GM12878 (cell line): ENCODE measurements at regions not wholly inside any gene's neighbourhood (a gene's known extent, or its start where the extent isn't known, plus 50 kb on each side); places are given as distances from the start of the nearest gene placed in this dataset.

Experiments used
- ATAC-seq: fragments of 200-7000 bp; cut with Tn5 transposase; 3 replicates; pipeline ENCODE4 v1.9.1; 2020; ENCODE audit warnings: mild to moderate bottlenecking, moderate library complexity
- BruUV-seq: library from RNA; stranded (reverse); fragments of 400-500 nt; replicated peaks from 2 replicates; lab custom pipeline; 2021; lab: Mats Ljungman, UMichigan
- CTCF ChIA-PET: fragments of 300-600 bp; sonication (Branson Sonifier 250); formaldehyde crosslinking; extraction: SDS; loops from one replicate; lab custom pipeline; 2021; ENCODE audit warnings: inconsistent platforms; lab: Yijun Ruan, JAX
- POLR2A ChIA-PET: fragments of 350-600 bp; formaldehyde crosslinking; extraction: SDS; loops from one replicate; lab custom pipeline; 2021; ENCODE audit warnings: inconsistent platforms; lab: Charles Lee
- RAD21 ChIA-PET: fragments of 300-600 bp; sonication (Branson Sonifier 250); formaldehyde crosslinking; loops from one replicate; lab custom pipeline; 2023; ENCODE audit warnings: antibody characterized with exemption; ENCODE audit not compliant: unreplicated experiment; lab: Charles Lee
- SMC1A ChIA-PET: fragments of 300-600 bp; sonication (Branson Sonifier 250); formaldehyde crosslinking; loops from one replicate; lab custom pipeline; 2023; ENCODE audit not compliant: unreplicated experiment, uncharacterized antibody; lab: Charles Lee
- DNase-seq: peaks from one replicate; pipeline ENCODE4 v3.0.0-alpha.2; 2011; ENCODE audit warnings: low read depth, low spot score
- FAIRE-seq: peaks from 3 replicates; lab custom pipeline; 2011; peaks lifted over from hg19 to GRCh38; lab: Jason Lieb, UNC
- H2AFZ ChIP-seq: 2 replicates; pipeline ENCODE4 v1.6.0; 2011; ENCODE audit warnings: low read depth, low read length, control low read depth; ENCODE audit not compliant: control insufficient read depth
- H3K27ac ChIP-seq: 2 replicates; pipeline ENCODE4 v1.5.1; 2011; ENCODE audit warnings: control low read depth; ENCODE audit not compliant: control insufficient read depth, insufficient read depth
- H3K27me3 ChIP-seq, 2 experiments: replicated peaks in 1 of 2; 2 replicates each; pipeline versions ENCODE4 v1.6.0 to v1.6.1; 2011; ENCODE audit warnings: low read length in 1 of 2; ENCODE audit not compliant: control insufficient read depth in 2 of 2, insufficient read depth in 2 of 2
- H3K36me3 ChIP-seq, 2 experiments: 2 replicates each; pipeline ENCODE4 v1.5.1; 2011; ENCODE audit warnings: low read length in 1 of 2; ENCODE audit not compliant: control insufficient read depth in 2 of 2, insufficient read depth in 2 of 2
- H3K4me1 ChIP-seq: 2 replicates; pipeline ENCODE4 v1.6.1; 2011; ENCODE audit warnings: mild to moderate bottlenecking, low read length, moderate library complexity, mixed read lengths; ENCODE audit not compliant: control insufficient read depth, insufficient read depth
- H3K4me2 ChIP-seq: 2 replicates; pipeline ENCODE4 v1.6.0; 2011; ENCODE audit warnings: control low read depth; ENCODE audit not compliant: control insufficient read depth, insufficient read depth
- H3K4me3 ChIP-seq: fragments of 200-600 bp; sonication (generic); 2 replicates; pipeline ENCODE4 v1.5.1; 2016
- H3K79me2 ChIP-seq: 2 replicates; pipeline ENCODE4 v1.6.0; 2011; ENCODE audit warnings: low read length; ENCODE audit not compliant: control insufficient read depth, insufficient read depth
- H3K9ac ChIP-seq: 2 replicates; pipeline ENCODE4 v1.8.0; 2011; ENCODE audit warnings: low read length, control low read depth, mixed read lengths; ENCODE audit not compliant: control insufficient read depth, insufficient read depth
- H3K9me3 ChIP-seq: replicated peaks from 3 replicates; pipeline ENCODE4 v1.5.1; 2011; ENCODE audit warnings: mild to moderate bottlenecking, low read length; ENCODE audit not compliant: control insufficient read depth, insufficient read depth
- H4K20me1 ChIP-seq: 2 replicates; pipeline ENCODE4 v1.6.0; 2011; ENCODE audit not compliant: control insufficient read depth, insufficient read depth
- FOXK2 ChIP-seq: fragments of 450-650 bp; IDR thresholded peaks from 2 replicates; pipeline ENCODE4 v1.6.1; 2017; ENCODE audit warnings: mild to moderate bottlenecking, moderate library complexity
- GATAD2B ChIP-seq: fragments of 450-650 bp; conservative IDR thresholded peaks from 2 replicates; pipeline ENCODE4 v1.6.1; 2017; ENCODE audit warnings: low read depth, mild to moderate bottlenecking, moderate library complexity
- JUND ChIP-seq: IDR thresholded peaks from 2 replicates; pipeline ENCODE4 v1.6.1; 2012; ENCODE audit warnings: low read depth, mild to moderate bottlenecking, low read length, improper control_type of control experiment, moderate library complexity
- MEF2B ChIP-seq: fragments of 450-650 bp; IDR thresholded peaks from 2 replicates; pipeline ENCODE4 v1.6.1; 2018; ENCODE audit warnings: mild to moderate bottlenecking, moderate library complexity; ENCODE audit not compliant: partially characterized antibody, poor library complexity, severe bottlenecking
- NR2C1 ChIP-seq: fragments of 450-650 bp; IDR thresholded peaks from 2 replicates; pipeline ENCODE4 v1.6.1; 2017; ENCODE audit warnings: antibody characterized with exemption, mild to moderate bottlenecking, moderate library complexity
- RUNX3 ChIP-seq: IDR thresholded peaks from 2 replicates; pipeline ENCODE4 v1.6.1; 2012; ENCODE audit warnings: low read length, inconsistent platforms
- SP1 ChIP-seq: IDR thresholded peaks from one replicate; pipeline ENCODE4 v1.6.1; 2011; ENCODE audit warnings: low read depth, low read length
- SREBF1 ChIP-seq: IDR thresholded peaks from 2 replicates; pipeline ENCODE4 v1.6.1; 2012; ENCODE audit warnings: mild to moderate bottlenecking, low read length
- ZZZ3 ChIP-seq: IDR thresholded peaks from 2 replicates; pipeline ENCODE4 v1.6.1; 2011; ENCODE audit warnings: low read depth; ENCODE audit not compliant: control insufficient read depth, insufficient read length
- WGBS: methylation state at CpG from one replicate; pipeline ENCODE4 v1.1.6; 2016; ENCODE audit warnings: low lambda C conversion rate; ENCODE audit not compliant: insufficient replicate concordance, insufficient coverage; ENCODE audit errors: missing lambda C conversion rate; 5-methylcytosine and 5-hydroxymethylcytosine counted together
- in situ Hi-C: fragments of 300-500 bp; cut with MboI; formaldehyde crosslinking; loops from 9 replicates; pipeline ENCODE4 v1.14.3; 2018; ENCODE audit warnings: mixed read lengths
- intact Hi-C: fragments of 100-400 bp; cut with micrococcal nuclease; formaldehyde crosslinking; loops from one replicate; pipeline ENCODE4 v1.14.2; 2022; ENCODE audit not compliant: unreplicated experiment

DNA sequence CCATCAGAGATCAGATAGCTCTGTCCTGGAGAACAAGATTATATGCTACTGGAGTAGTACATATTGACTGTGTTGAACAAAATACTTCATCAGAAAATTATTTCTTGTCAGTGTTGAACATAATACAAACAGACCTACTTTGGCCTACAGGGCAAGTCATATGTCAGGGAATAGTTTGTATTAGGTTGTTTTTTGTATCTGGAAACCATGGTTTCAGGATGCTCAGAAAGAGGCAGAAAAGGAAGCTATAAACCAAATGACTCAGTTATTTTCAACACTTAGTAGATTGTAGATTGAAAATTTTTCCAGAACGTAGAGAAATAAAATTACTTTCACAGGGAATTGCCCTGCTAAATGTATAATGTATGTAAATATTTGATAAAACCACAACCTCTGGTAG, 198.4 kb downstream of the CYB561 start:
- 0% methylated on average over 1 of the region's 1 CpG for WGBS
- Histone ChIP-seq H3K36me3 (no peaks in the 10 kb centered on the region), H3K4me3 (no peak overlapping the region), H3K79me2 (no peaks in the 10 kb centered on the region), H3K9me3 (no peaks in the 10 kb centered on the region), H3K4me1 (no peaks in the 10 kb centered on the region), H3K27me3 (no peaks in the 10 kb centered on the region), H2AFZ (no peak overlapping the region), H3K27ac (no peak overlapping the region), H4K20me1 (no peaks in the 10 kb centered on the region), H3K4me2 (no peak overlapping the region), H3K9ac (no peak overlapping the region)
- BruUV-seq = no TSS peak
- FAIRE-seq = no peak
- POLR2A ChIA-PET = no interaction called here
- DNase-seq = no peak
- SMC1A ChIA-PET = interaction anchor here (1.0 to 1.2 kb wide), 2 partner anchors 17 to 159 kb away, joined by 3 read pairs; no protein-coding TSS in a partner anchor
- RAD21 ChIA-PET = no interaction called here
- in situ Hi-C loops = no loop called here
- no peak for ATAC-seq
- CTCF ChIA-PET = no interaction called here
- TF ChIP-seq FOXK2 (no peak), MEF2B (no peak), GATAD2B (no peak), NR2C1 (no peak), SREBF1 (no peak)
- intact Hi-C loops = no loop called here

DNA sequence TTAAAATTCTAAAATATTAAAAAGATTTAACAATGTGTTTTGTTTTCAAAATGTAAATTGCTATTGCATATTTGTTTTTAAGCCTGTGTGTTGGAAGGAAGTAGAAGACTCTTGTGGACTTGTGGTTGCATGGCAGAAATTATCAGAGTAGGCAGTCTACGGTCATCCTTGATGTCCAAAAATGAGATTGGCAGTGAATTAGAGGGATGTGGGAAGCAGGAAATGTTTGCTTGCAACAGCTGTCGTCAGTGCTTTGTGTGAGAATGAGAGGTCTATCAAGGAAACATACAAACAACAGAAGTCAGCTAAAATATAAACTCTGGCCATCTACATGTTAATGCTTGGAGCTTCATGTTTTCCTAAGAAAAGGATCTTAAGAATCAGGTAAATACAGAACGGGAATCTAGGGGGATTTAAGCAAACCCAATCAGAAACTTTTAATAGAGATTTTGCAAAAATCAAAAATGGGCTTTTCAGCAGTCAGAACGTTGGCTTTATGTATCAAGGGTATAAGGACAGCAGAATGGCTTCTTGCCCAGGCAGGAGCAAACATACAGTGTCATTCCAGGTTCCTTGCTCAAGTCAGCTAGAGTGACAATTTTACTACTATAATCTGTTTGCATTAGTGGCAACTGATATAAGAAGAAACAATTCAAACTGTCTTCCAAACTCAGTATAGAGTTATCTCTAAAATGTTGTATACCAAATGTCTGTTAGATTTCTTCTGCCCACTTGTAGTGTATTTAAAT, 196.7 kb downstream of the CYB561 start:
- TF ChIP-seq SP1 (no peak), ZZZ3 (no peak), RUNX3 (no peak), JUND (no peak)
- SMC1A ChIA-PET = interaction anchor here (1.1 to 1.3 kb wide), 2 partner anchors 10 to 101 kb away, joined by 3 to 4 read pairs; no protein-coding TSS in a partner anchor
- Histone ChIP-seq H3K4me2 (no peak overlapping the region), H3K36me3 (no peaks in the 10 kb centered on the region), H3K27ac (no peak overlapping the region), H3K27me3 (no peaks in the 10 kb centered on the region), H4K20me1 (no peaks in the 10 kb centered on the region), H3K79me2 (no peaks in the 10 kb centered on the region), H3K9me3 (no peaks in the 10 kb centered on the region), H3K4me3 (no peak overlapping the region), H3K9ac (no peak overlapping the region), H3K4me1 (no peaks in the 10 kb centered on the region), H2AFZ (no peak overlapping the region)
- CTCF ChIA-PET = interaction anchor here (0.7 kb wide), 1 partner anchor 512 kb away, joined by 3 read pairs; no protein-coding TSS in a partner anchor
- 0% methylated on average over 4 of the region's 4 CpGs for WGBS
- no peak for ATAC-seq
- FAIRE-seq = no peak
- RAD21 ChIA-PET = no interaction called here
- DNase-seq = no peak
- in situ Hi-C loops = no loop called here
- no TSS peak for BruUV-seq
- POLR2A ChIA-PET = no interaction called here
- intact Hi-C loops = no loop called here
